HG02840 (cell line): ENCODE measurements at regions not wholly inside any gene's neighbourhood (a gene's known extent, or its start where the extent isn't known, plus 50 kb on each side); places are given as distances from the start of the nearest gene placed in this dataset.
"Not testable (repeated sequence)": the region's sequence is repeated elsewhere in the genome, so short reads cannot be mapped to it uniquely, and the experiment has no call there.

Source experiments
- ATAC-seq: cut with Tn5 transposase; IDR thresholded peaks from one replicate; pipeline ENCODE4 v1.9.1; 2021; ENCODE audit warnings: mild to moderate bottlenecking, moderate library complexity, moderate number of reproducible peaks; ENCODE audit not compliant: unreplicated experiment, low FRiP score

DNA sequence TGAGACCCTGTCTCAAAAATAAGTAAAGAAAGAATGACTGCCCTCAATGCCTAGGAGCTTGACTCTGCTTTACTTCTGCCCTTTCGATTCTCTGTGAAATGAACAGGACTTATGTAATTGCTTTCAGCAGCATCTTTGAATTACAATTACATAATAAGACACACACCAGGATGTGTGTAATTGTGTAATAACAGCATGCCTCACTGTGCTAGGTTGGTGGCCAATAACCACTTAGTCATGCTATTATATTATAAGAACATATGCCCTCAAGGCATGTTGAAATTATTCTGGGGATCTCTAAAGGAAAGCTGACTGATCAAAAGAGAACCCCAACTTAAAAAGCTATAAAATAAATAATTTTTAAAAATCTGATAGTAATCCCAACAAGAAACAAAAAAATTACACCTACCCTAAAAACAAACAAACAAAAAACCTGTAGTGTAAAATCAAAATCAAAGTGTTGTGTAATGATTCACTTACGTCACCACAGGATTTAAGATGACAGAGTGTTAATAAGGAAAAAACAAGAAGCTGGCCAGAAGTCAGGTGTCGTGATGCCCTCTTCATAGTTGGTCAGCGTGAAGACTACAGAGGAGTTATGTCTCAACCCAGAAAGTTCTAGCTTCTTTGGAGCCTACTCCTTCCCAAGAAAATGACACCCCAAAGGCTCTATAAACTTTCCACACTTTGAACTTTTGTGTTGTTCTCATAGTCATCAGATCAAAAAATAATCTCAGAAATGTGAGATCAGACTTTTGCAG, 70.5 kb upstream of the NBPF11 start:
- not testable (repeated sequence) for ATAC-seq

DNA sequence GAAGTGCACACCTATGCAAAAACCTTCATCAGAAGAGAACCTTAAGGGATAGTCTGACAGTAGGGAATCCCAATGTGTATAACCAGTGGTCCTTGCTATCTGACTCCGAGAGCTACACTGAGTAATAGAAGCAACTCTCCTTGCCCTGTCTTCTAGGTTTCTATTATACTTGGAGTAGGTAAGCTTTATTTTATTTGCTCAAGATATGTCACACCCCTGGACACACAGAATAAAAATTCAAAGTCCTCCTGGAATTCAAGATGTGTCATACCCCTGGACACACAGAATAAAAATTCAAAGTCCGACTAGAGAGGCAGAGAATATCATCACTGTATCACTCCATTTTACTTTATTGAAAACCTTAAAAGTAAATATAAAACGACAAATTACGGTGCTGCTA, 69.5 kb upstream of the NBPF11 start:
- ATAC-seq: not testable (repeated sequence)

DNA sequence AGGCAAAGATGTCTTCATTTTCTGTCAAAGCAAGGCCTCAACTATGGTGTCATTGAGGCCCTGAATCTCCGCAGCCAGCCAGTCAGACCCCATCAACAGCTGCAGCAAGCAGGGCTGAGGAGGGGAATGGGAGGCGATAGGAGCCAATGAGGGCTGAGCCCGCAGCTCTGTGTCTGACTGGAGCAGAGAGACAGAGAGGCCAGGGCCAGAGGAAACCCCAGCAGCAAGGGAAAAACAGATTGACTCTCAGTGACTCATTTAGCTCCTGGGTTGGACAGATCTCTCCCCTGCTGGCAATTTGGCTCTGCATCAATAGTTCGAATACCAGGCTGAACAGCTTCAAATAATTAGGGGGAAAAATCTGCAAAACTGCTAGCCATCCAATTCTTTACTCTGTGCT, 67.1 kb upstream of the NBPF11 start:
- ATAC-seq: not testable (repeated sequence)

DNA sequence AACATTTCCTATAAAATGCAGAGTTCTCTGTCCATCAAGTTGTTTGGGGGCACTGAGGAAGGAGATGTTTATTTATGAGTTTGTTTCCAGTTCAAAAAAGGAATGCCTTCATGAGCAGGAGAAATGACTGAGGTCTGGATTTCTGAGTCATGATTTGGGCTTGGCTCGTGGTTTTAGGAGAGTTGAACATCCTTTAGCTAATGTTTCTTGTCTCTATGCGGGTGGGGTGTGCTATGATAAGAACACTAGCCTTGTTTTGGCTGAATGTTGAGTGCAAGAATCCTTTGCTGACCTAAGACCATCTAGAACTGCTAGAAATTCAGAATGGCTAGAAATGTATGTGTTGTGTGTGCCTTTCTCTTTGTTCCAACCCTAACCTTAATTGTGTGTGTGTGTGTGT, 59.1 kb upstream of the NBPF11 start:
- not testable (repeated sequence) for ATAC-seq

DNA sequence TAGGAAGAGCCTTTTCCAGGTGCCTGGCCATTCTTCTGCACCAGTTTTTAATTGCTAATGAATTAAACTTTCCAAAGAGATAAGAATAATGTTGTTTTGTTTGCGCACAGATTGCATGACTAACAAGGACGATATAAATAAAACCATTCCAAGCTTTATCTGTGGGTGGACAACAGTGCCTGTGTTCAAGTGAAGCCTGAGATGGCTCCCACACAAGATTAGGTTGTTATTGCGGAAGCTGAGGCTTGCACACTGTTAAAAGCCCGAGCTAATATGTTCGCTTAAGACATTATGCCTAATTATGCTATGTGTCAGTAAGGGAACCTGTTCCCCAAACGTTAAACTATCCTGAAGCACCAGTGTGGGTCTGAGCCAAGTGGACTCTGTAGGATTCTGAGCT, 58.5 kb upstream of the NBPF11 start:
- not testable (repeated sequence) for ATAC-seq

DNA sequence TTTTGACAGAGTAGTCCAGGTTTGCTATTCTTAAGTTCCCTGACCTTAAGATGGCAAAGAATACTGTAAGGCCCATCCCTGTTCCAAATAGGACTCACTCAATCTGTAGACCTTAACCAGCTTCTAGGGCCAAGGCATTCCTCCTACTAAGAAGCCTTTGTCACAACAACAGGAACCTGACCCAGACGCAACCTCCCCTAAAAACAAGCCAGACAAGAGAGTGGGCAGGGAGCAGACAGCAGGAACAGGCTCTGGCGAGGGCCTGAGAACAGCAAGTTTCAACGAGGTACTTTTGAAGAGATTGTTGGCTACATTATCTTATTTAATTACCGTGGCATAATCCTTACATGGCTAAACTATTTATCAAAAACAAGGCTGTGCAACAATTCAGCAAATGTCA, 58.1 kb upstream of the NBPF11 start:
- not testable (repeated sequence) for ATAC-seq

DNA sequence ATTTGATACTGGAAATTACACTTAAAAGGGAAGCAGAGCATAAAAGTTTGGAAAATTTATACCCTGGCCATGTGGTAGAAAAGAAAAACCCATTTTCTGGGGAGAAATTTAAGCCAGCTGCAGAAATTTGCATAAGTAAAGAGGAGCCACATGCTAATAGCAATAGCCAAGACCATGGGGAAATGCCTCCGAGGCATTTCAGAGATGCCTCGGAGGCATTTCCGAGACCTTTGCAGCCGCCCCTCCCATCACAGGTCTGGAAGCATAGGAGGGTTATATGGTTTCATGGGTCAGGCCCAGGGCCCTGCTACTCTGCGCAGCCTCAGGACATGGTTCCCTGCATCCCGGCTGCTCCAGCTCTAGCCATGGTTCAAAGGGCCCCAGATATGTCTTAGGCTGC, 49.9 kb upstream of the NBPF11 start:
- not testable (repeated sequence) for ATAC-seq
